GM12878 (cell line): ENCODE measurements at regions not wholly inside any gene's neighbourhood (a gene's known extent, or its start where the extent isn't known, plus 50 kb on each side); places are given as distances from the start of the nearest gene placed in this dataset.

Experiments
- ATAC-seq: fragments of 200-7000 bp; cut with Tn5 transposase; 3 replicates; pipeline ENCODE4 v1.9.1; 2020; ENCODE audit warnings: mild to moderate bottlenecking, moderate library complexity
- BruUV-seq: library from RNA; stranded (reverse); fragments of 400-500 nt; replicated peaks from 2 replicates; lab custom pipeline; 2021; lab: Mats Ljungman, UMichigan
- CTCF ChIA-PET: fragments of 300-600 bp; sonication (Branson Sonifier 250); formaldehyde crosslinking; extraction: SDS; loops from one replicate; lab custom pipeline; 2021; ENCODE audit warnings: inconsistent platforms; lab: Yijun Ruan, JAX
- POLR2A ChIA-PET: fragments of 350-600 bp; formaldehyde crosslinking; extraction: SDS; loops from one replicate; lab custom pipeline; 2021; ENCODE audit warnings: inconsistent platforms; lab: Charles Lee
- RAD21 ChIA-PET: fragments of 300-600 bp; sonication (Branson Sonifier 250); formaldehyde crosslinking; loops from one replicate; lab custom pipeline; 2023; ENCODE audit warnings: antibody characterized with exemption; ENCODE audit not compliant: unreplicated experiment; lab: Charles Lee
- SMC1A ChIA-PET: fragments of 300-600 bp; sonication (Branson Sonifier 250); formaldehyde crosslinking; loops from one replicate; lab custom pipeline; 2023; ENCODE audit not compliant: unreplicated experiment, uncharacterized antibody; lab: Charles Lee
- DNase-seq: peaks from one replicate; pipeline ENCODE4 v3.0.0-alpha.2; 2011; ENCODE audit warnings: low read depth, low spot score
- FAIRE-seq: peaks from 3 replicates; lab custom pipeline; 2011; peaks lifted over from hg19 to GRCh38; lab: Jason Lieb, UNC
- H2AFZ ChIP-seq: 2 replicates; pipeline ENCODE4 v1.6.0; 2011; ENCODE audit warnings: low read depth, low read length, control low read depth; ENCODE audit not compliant: control insufficient read depth
- H3K27ac ChIP-seq: 2 replicates; pipeline ENCODE4 v1.5.1; 2011; ENCODE audit warnings: control low read depth; ENCODE audit not compliant: control insufficient read depth, insufficient read depth
- H3K27me3 ChIP-seq, 2 experiments: replicated peaks in 1 of 2; 2 replicates each; pipeline versions ENCODE4 v1.6.0 to v1.6.1; 2011; ENCODE audit warnings: low read length in 1 of 2; ENCODE audit not compliant: control insufficient read depth in 2 of 2, insufficient read depth in 2 of 2
- H3K36me3 ChIP-seq, 2 experiments: 2 replicates each; pipeline ENCODE4 v1.5.1; 2011; ENCODE audit warnings: low read length in 1 of 2; ENCODE audit not compliant: control insufficient read depth in 2 of 2, insufficient read depth in 2 of 2
- H3K4me1 ChIP-seq: 2 replicates; pipeline ENCODE4 v1.6.1; 2011; ENCODE audit warnings: mild to moderate bottlenecking, low read length, moderate library complexity, mixed read lengths; ENCODE audit not compliant: control insufficient read depth, insufficient read depth
- H3K4me2 ChIP-seq: 2 replicates; pipeline ENCODE4 v1.6.0; 2011; ENCODE audit warnings: control low read depth; ENCODE audit not compliant: control insufficient read depth, insufficient read depth
- H3K4me3 ChIP-seq: fragments of 200-600 bp; sonication (generic); 2 replicates; pipeline ENCODE4 v1.5.1; 2016
- H3K79me2 ChIP-seq: 2 replicates; pipeline ENCODE4 v1.6.0; 2011; ENCODE audit warnings: low read length; ENCODE audit not compliant: control insufficient read depth, insufficient read depth
- H3K9ac ChIP-seq: 2 replicates; pipeline ENCODE4 v1.8.0; 2011; ENCODE audit warnings: low read length, control low read depth, mixed read lengths; ENCODE audit not compliant: control insufficient read depth, insufficient read depth
- H3K9me3 ChIP-seq: replicated peaks from 3 replicates; pipeline ENCODE4 v1.5.1; 2011; ENCODE audit warnings: mild to moderate bottlenecking, low read length; ENCODE audit not compliant: control insufficient read depth, insufficient read depth
- H4K20me1 ChIP-seq: 2 replicates; pipeline ENCODE4 v1.6.0; 2011; ENCODE audit not compliant: control insufficient read depth, insufficient read depth
- EED ChIP-seq: sonication (generic); IDR thresholded peaks from 2 replicates; pipeline ENCODE4 v1.6.1; 2016; ENCODE audit warnings: antibody characterized with exemption, low read depth
- FOXK2 ChIP-seq: fragments of 450-650 bp; IDR thresholded peaks from 2 replicates; pipeline ENCODE4 v1.6.1; 2017; ENCODE audit warnings: mild to moderate bottlenecking, moderate library complexity
- GATAD2B ChIP-seq: fragments of 450-650 bp; conservative IDR thresholded peaks from 2 replicates; pipeline ENCODE4 v1.6.1; 2017; ENCODE audit warnings: low read depth, mild to moderate bottlenecking, moderate library complexity
- HDAC2 ChIP-seq: fragments of 200-600 bp; sonication (generic); IDR thresholded peaks from 2 replicates; pipeline ENCODE4 v1.6.1; 2017
- SP1 ChIP-seq: IDR thresholded peaks from one replicate; pipeline ENCODE4 v1.6.1; 2011; ENCODE audit warnings: low read depth, low read length
- STAT3 ChIP-seq: IDR thresholded peaks from 2 replicates; pipeline ENCODE4 v1.6.1; 2011; ENCODE audit warnings: low read depth, low read length, improper control_type of control experiment
- TBL1XR1 ChIP-seq: IDR thresholded peaks from 2 replicates; pipeline ENCODE4 v1.6.1; 2012; ENCODE audit warnings: low read depth, low read length, improper control_type of control experiment
- TCF12 ChIP-seq: IDR thresholded peaks from 2 replicates; pipeline ENCODE4 v1.6.1; 2011; ENCODE audit warnings: low read depth, mild to moderate bottlenecking, low read length
- ZNF217 ChIP-seq: fragments of 450-650 bp; IDR thresholded peaks from 2 replicates; pipeline ENCODE4 v1.6.1; 2017; ENCODE audit warnings: antibody characterized with exemption, mild to moderate bottlenecking
- ZNF274 ChIP-seq: IDR thresholded peaks from one replicate; pipeline ENCODE4 v1.8.0; 2011; ENCODE audit not compliant: insufficient read length, insufficient read depth
- ZZZ3 ChIP-seq: IDR thresholded peaks from 2 replicates; pipeline ENCODE4 v1.6.1; 2011; ENCODE audit warnings: low read depth; ENCODE audit not compliant: control insufficient read depth, insufficient read length
- WGBS: methylation state at CpG from one replicate; pipeline ENCODE4 v1.1.6; 2016; ENCODE audit warnings: low lambda C conversion rate; ENCODE audit not compliant: insufficient replicate concordance, insufficient coverage; ENCODE audit errors: missing lambda C conversion rate; 5-methylcytosine and 5-hydroxymethylcytosine counted together
- in situ Hi-C: fragments of 300-500 bp; cut with MboI; formaldehyde crosslinking; loops from 9 replicates; pipeline ENCODE4 v1.14.3; 2018; ENCODE audit warnings: mixed read lengths
- intact Hi-C: fragments of 100-400 bp; cut with micrococcal nuclease; formaldehyde crosslinking; loops from one replicate; pipeline ENCODE4 v1.14.2; 2022; ENCODE audit not compliant: unreplicated experiment
- TF ChIP-seq, protein P1 (sequence below): fragments of 450-650 bp; IDR thresholded peaks from 2 replicates; pipeline ENCODE4 v1.6.1; 2016; ENCODE audit warnings: mild to moderate bottlenecking
- TF ChIP-seq, protein P2 (sequence below): IDR thresholded peaks from 2 replicates; pipeline ENCODE4 v1.6.1; 2011; ENCODE audit warnings: borderline replicate concordance, low read depth, mild to moderate bottlenecking, moderate library complexity, low read length; ENCODE audit not compliant: insufficient read depth, poor library complexity, severe bottlenecking

DNA sequence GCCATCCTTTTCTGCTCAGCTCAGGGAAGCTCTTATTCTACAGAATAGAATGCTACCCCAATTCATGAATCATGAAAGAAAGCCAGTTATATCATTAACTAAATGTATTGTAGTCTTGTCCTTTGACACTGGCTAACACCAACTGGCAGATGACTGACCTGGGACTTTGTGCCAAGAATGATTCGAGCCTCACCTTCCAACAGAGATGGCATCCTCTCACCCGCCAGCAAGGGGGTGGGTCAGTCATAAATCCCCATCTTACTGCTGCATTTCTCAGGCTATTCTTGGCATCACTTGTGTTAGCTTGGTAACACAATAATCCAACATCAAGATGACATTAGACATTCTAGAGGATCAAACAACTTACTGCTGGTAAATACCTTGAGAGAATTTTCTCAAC is 1239.8 kb upstream of the MIR17HG start:
- RAD21 ChIA-PET = no interaction called here
- no peaks in the 10 kb centered on the region for H3K9me3 ChIP-seq
- in situ Hi-C loops = no loop called here
- H2AFZ ChIP-seq = no peak overlapping the region
- ATAC-seq (no peak), DNase-seq (no peak), FAIRE-seq (no peak)
- SMC1A ChIA-PET = no interaction called here
- CTCF ChIA-PET = no interaction called here
- no peaks in the 10 kb centered on the region for H3K79me2 ChIP-seq
- POLR2A ChIA-PET = no interaction called here
- no peak overlapping the region for H3K4me2 ChIP-seq
- no peaks in the 10 kb centered on the region for H3K4me1 ChIP-seq
- BruUV-seq = no TSS peak
- intact Hi-C loops = no loop called here
- no peak for TF ChIP-seq ZZZ3
- TF ChIP-seq ZNF217 = no peak
- TF ChIP-seq ZNF274 = no peak
- no peak for TF ChIP-seq TBL1XR1
- TF ChIP-seq, protein P1, sequence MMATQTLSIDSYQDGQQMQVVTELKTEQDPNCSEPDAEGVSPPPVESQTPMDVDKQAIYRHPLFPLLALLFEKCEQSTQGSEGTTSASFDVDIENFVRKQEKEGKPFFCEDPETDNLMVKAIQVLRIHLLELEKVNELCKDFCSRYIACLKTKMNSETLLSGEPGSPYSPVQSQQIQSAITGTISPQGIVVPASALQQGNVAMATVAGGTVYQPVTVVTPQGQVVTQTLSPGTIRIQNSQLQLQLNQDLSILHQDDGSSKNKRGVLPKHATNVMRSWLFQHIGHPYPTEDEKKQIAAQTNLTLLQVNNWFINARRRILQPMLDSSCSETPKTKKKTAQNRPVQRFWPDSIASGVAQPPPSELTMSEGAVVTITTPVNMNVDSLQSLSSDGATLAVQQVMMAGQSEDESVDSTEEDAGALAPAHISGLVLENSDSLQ = no peak
- TF ChIP-seq, protein P2, sequence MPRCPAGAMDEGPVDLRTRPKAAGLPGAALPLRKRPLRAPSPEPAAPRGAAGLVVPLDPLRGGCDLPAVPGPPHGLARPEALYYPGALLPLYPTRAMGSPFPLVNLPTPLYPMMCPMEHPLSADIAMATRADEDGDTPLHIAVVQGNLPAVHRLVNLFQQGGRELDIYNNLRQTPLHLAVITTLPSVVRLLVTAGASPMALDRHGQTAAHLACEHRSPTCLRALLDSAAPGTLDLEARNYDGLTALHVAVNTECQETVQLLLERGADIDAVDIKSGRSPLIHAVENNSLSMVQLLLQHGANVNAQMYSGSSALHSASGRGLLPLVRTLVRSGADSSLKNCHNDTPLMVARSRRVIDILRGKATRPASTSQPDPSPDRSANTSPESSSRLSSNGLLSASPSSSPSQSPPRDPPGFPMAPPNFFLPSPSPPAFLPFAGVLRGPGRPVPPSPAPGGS = no peak
- no peak for TF ChIP-seq GATAD2B
- no peak for TF ChIP-seq HDAC2
- TF ChIP-seq TCF12 = no peak
- no peak for TF ChIP-seq SP1
- no peak for TF ChIP-seq FOXK2
- no peak for TF ChIP-seq EED
- TF ChIP-seq STAT3 = no peak
- H3K27ac ChIP-seq = no peak overlapping the region
- no peaks in the 10 kb centered on the region for H3K36me3 ChIP-seq
- 10% methylated on average over 2 of the region's 2 CpGs for WGBS
- H3K27me3 ChIP-seq = no peaks in the 10 kb centered on the region
- H4K20me1 ChIP-seq = no peaks in the 10 kb centered on the region
- H3K4me3 ChIP-seq = no peak overlapping the region
- H3K9ac ChIP-seq = no peak overlapping the region
